Suppressor macrophage treated with lipopolysaccharide for 1 hour (primary cell): ENCODE measurements at regions not wholly inside any gene's neighbourhood (a gene's known extent, or its start where the extent isn't known, plus 50 kb on each side); places are given as distances from the start of the nearest gene placed in this dataset.
"Not testable (repeated sequence)": the region's sequence is repeated elsewhere in the genome, so short reads cannot be mapped to it uniquely, and the experiment has no call there.

Experiments
- DNase-seq, 3 donors: peaks; one replicate each; pipeline ENCODE4 v3.0.0-alpha.2; 2020 to 2022

- DNase-seq = no peak
These were observed 360.6 kb upstream of the ANKRD30A start for GRCh38 chr10:36764823-36765222.

- DNase-seq = no peak
These were observed 364.3 kb upstream of the ANKRD30A start for GRCh38 chr10:36761121-36761520.

GRCh38 chr10:36759141-36759805 lies 366.1 kb upstream of the ANKRD30A start:
- no peak for DNase-seq

GRCh38 chr10:36748128-36748871 lies 377.1 kb upstream of the ANKRD30A start:
- no peak for DNase-seq

- DNase-seq = no peak
These were observed 385.4 kb upstream of the ANKRD30A start for GRCh38 chr10:36739884-36740445.

GRCh38 chr10:36738738-36739431 lies 386.5 kb upstream of the ANKRD30A start:
- no peak for DNase-seq

- no peak for DNase-seq
These were observed 389.1 kb upstream of the ANKRD30A start for GRCh38 chr10:36736311-36736710.

- DNase-seq = not testable (repeated sequence)
These were observed 390.8 kb upstream of the ANKRD30A start for GRCh38 chr10:36734590-36734989.

GRCh38 chr10:36730316-36730715 lies 395.1 kb upstream of the ANKRD30A start:
- DNase-seq = no peak

GRCh38 chr10:36728626-36729025 lies 396.8 kb upstream of the ANKRD30A start:
- DNase-seq = no peak

GRCh38 chr10:36725581-36726520 lies 399.5 kb upstream of the ANKRD30A start:
- DNase-seq = no peak

- no peak for DNase-seq
These were observed 402.6 kb upstream of the ANKRD30A start for GRCh38 chr10:36722777-36723176.

- DNase-seq = no peak
These were observed 403.5 kb upstream of the ANKRD30A start for GRCh38 chr10:36721871-36722270.

- no peak for DNase-seq
These were observed 404.5 kb upstream of the ANKRD30A start for GRCh38 chr10:36720895-36721294.

- DNase-seq = no peak
These were observed 408.3 kb upstream of the ANKRD30A start for GRCh38 chr10:36717118-36717517.

GRCh38 chr10:36716291-36716690 lies 409.1 kb upstream of the ANKRD30A start:
- DNase-seq = no peak

- DNase-seq = no peak
These were observed 412.7 kb upstream of the ANKRD30A start for GRCh38 chr10:36712695-36713094.

- DNase-seq = no peak
These were observed 414.0 kb upstream of the ANKRD30A start for GRCh38 chr10:36711361-36711760.

GRCh38 chr10:36704124-36704523 lies 421.3 kb upstream of the ANKRD30A start:
- DNase-seq = no peak

- no peak for DNase-seq
These were observed 422.2 kb upstream of the ANKRD30A start for GRCh38 chr10:36703179-36703578.

GRCh38 chr10:36700123-36700522 lies 425.3 kb upstream of the ANKRD30A start:
- DNase-seq = no peak

GRCh38 chr10:36692759-36693158 lies 432.6 kb upstream of the ANKRD30A start:
- DNase-seq = no peak
